Vagina (tissue), 2 donors: ENCODE measurements at regions not wholly inside any gene's neighbourhood (a gene's known extent, or its start where the extent isn't known, plus 50 kb on each side); places are given as distances from the start of the nearest gene placed in this dataset.

Experiments used
- POLR2A ChIP-seq, 2 donors: fragments of 450-650 bp; IDR thresholded peaks; one replicate each; pipeline ENCODE4 v1.6.1; 2017; ENCODE audit warnings: antibody characterized with exemption in 2 of 2, mild to moderate bottlenecking in 2 of 2, moderate library complexity in 2 of 2
- POLR2AphosphoS5 ChIP-seq, 2 donors: sonication (generic); formaldehyde crosslinking; IDR thresholded peaks; one replicate each; pipeline ENCODE4 v1.9.0; 2017; ENCODE audit warnings: antibody characterized with exemption in 2 of 2, mild to moderate bottlenecking in 2 of 2, low read depth in 1 of 2; ENCODE audit not compliant: insufficient read depth in 1 of 2
- TF ChIP-seq, protein P1 (sequence below), 3 experiments: fragments of 450-650 bp in 2 of 3; fragments of 200-600 bp in 1 of 3; sonication (generic) in 1 of 3; IDR thresholded peaks; one replicate each; pipeline ENCODE4 v1.5.1; 2017 to 2019; ENCODE audit warnings: antibody characterized with exemption in 3 of 3, mild to moderate bottlenecking in 2 of 3, moderate library complexity in 2 of 3

DNA sequence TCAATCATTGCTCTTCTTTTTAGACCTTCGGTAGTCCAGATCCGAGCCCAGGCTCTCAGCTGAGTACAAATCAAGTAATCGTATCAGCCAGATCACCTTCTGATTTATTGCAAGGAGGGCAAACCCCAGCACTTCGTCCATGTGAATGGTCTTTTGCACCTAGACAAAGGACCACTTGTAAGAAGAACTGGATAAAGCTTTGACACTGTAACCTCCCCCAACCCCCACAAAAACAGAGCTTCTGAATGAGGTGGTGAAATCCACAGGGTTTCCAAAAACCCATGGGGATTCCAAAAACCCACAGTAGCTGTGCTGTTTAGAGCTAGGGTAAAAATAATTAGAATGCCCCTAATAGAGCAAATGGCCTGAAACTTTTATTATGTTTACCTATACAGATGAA is 148.8 kb upstream of the ODAD2 start:
- TF ChIP-seq, protein P1, sequence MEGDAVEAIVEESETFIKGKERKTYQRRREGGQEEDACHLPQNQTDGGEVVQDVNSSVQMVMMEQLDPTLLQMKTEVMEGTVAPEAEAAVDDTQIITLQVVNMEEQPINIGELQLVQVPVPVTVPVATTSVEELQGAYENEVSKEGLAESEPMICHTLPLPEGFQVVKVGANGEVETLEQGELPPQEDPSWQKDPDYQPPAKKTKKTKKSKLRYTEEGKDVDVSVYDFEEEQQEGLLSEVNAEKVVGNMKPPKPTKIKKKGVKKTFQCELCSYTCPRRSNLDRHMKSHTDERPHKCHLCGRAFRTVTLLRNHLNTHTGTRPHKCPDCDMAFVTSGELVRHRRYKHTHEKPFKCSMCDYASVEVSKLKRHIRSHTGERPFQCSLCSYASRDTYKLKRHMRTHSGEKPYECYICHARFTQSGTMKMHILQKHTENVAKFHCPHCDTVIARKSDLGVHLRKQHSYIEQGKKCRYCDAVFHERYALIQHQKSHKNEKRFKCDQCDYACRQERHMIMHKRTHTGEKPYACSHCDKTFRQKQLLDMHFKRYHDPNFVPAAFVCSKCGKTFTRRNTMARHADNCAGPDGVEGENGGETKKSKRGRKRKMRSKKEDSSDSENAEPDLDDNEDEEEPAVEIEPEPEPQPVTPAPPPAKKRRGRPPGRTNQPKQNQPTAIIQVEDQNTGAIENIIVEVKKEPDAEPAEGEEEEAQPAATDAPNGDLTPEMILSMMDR (IDR thresholded peaks at IDR 0.05): no peak
- no peak for TF ChIP-seq POLR2A (IDR thresholded peaks at IDR 0.05)
- no peak for TF ChIP-seq POLR2AphosphoS5 (IDR thresholded peaks at IDR 0.05; ENCODE audit: insufficient read depth in 1 of 2, low read depth in 1 of 2)
